IPS-NIHi11 (cell line): ENCODE measurements at regions not wholly inside any gene's neighbourhood (a gene's known extent, or its start where the extent isn't known, plus 50 kb on each side); places are given as distances from the start of the nearest gene placed in this dataset.

Source experiments
- DNase-seq: peaks from one replicate; pipeline ENCODE4 v3.0.0; 2012; ENCODE audit warnings: mixed read lengths, low spot score

DNA sequence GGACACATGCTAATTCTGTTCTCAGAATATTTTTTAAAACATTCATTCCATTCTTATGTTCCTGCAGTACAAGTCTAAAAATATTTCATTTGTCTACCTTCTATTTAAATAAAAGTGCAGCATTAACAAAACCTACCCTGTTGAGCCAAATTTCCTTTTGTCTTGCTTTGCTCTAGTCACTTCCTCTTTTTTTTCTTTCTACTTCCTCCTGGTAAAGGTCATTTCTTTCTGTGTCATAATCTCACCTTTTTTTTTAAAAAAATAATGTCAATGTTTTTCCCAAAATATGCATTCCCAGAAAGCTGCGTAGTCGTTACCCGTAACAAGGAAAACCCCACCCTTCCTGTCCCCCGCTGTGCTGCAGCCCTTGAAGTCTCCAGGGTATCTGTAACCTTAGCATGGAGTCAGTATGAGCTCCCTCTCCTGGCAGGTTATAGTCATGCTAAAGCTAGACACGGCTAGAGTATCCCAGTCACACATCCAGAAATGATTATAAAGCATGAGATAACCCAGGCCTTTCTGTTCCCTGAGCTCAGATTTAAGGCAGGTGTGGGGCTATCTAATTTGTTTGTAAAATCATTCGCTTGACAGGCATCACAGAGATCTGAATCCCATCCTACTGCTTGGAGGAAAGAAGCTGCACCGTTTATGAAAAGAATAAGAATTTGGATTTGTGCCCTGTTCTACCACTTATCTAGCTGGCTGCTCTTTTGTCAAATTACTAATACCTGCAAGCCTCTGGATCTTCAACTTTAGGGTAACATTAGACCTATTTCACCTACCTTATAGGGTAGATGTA, 51.1 kb upstream of the EED start:
- peak; percentile 84 for DNase-seq

DNA sequence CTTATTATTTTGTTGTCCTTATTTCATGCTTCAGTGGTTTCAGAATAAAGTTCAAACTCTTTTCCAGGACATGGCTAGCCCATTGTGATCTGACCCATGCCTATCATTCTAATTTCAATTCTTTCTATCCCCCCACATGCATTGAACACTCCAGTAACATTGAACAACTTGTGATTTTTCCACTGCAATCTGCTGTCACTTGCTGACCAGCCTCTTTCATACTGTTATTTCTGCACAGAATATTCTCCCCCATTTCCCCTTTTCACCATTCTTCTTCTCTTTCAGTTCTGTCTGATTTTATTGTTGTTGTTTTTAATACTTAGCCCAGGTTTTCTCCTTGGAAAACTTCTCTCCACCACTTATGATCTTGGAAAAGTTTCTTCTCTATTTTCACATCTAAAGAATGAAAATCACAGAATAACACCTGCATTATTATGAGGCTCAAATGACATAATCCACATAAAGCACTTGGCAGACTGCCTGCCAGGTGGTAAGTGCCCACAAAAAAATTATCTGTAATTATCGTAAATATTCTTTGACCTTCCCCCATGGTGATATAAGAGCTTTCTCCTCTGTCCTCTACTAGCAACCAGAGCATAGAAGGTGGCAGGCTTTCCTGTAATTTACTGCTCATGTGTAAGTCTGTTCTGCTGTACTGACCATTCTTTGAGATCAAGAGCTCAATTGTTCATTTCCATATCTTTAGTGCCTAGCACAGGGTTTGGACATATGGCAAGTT, 51.9 kb upstream of the EED start:
- no peak for DNase-seq

DNA sequence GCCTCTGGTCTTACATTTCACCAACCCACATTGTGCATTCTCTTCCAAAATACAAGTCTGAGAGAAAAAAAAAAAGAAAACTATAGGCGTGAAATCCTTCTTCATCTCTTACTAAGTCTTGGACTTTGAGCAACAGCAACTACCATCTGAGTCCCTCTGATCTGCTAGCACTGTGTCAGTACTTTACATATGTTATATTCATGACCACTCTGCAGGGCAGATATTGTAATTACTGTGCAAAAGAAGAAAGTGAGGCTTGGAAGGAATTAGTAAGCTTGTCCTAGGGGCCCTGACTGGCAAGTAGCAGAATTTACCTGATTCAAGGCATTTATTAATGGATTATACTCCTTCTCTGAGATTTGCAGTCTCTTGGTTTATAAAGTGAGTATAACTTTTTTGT, 52.7 kb upstream of the EED start:
- DNase-seq = no peak

DNA sequence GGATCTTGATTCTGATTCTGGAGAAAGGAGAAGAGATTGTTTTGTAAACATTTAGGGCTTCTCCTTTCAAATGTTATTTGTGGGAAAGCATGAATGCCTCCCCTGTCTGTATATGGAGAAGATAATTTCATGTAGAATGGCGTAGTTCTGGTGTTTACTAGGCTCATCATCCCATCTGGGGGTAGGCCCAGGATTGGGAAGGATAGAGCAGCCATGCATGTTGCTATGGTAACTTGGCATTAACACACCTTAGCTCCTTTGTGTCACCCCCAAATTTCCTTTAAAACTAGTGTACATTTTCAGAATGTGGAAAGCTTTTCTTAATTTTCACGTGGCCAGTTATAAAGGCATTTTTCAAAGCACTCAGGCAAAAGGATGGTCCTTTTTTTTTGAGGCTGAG, 57.5 kb upstream of the EED start:
- DNase-seq = no peak

DNA sequence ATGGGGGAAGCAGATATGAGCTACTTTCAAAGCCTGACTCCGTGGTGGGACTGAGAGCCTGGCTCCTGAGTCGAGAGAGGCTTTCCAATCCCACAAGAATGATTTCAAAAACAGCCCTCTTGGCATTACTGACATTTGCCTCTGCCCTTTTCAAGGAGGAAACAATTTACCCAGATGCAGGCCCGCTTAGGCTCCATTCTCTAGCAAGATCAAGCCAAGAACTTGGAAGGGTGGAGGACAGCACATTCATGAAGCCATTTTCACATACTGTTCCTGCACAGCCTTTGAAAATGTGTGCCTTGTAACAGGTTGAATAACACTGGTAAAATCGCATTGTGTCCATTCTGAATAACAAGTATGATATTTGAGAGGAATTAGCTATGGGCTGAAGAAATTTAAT, 58.2 kb upstream of the EED start:
- DNase-seq = no peak

DNA sequence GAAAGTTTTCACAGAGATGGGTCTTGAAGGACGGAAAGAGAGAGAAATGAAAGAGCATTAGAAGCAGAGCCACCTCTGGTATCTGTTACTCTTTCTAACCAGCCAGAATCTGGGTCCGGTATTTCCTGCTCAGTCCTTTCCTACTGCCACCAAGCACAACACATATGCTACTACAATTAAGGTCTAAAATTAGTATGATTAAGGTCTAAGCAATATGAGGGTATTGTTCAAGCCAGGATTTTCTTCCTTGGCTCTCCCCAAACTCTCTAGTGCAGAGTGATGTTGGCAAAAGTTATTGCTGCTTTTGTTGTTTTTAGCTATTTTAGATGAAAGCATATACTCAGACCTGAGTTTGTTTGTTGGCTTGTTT, 59.2 kb upstream of the EED start:
- no peak for DNase-seq

DNA sequence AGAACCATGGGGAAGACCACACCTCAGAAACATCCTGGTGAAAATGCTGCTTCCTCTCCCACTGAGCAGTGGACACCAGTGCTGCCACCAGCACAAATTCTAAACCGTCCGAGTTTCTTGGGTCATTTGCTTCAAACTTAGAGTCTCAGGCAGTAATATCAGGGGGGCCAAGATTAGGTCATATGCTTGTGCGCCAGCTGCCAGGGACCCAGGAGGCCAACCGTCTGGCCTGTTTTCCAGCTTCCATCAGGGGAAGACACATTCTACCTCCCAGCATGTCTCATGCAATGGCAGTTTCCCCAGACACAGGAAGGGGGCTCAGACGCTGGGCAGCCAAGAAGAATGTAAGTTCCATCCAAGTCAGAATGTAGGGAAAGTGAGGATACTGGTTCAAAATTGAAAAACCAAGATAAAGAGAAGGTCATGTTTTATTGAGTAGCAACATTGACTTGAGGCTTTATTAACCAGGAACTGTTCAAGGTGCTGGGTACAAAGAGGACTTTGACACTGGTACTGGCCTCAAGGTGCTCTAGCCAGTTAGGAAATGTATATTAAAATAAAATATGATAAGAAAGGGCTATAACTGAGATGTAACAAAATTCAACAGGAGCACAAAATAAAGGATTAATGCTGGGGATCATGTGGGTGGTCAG, 59.7 kb upstream of the EED start:
- no peak for DNase-seq

DNA sequence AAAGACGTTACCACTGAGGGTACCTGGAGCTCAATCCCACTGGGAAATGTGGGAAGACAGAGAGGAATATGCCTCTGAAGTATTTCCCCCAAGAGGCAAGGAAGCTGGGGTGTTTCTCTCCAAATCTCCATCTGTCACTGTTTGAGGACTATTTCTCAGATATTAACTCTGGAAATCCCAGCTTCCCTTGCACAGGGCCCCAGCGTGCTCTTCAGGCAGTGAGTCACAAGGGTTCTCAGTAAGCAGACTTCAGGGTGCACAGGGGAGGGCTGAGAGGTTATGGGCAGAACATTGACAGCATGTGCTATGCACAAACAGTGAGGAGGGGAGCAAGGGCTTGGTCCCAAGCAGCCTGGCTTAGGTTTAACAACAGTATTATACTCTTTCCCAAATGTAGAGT, 60.9 kb upstream of the EED start:
- no peak for DNase-seq

DNA sequence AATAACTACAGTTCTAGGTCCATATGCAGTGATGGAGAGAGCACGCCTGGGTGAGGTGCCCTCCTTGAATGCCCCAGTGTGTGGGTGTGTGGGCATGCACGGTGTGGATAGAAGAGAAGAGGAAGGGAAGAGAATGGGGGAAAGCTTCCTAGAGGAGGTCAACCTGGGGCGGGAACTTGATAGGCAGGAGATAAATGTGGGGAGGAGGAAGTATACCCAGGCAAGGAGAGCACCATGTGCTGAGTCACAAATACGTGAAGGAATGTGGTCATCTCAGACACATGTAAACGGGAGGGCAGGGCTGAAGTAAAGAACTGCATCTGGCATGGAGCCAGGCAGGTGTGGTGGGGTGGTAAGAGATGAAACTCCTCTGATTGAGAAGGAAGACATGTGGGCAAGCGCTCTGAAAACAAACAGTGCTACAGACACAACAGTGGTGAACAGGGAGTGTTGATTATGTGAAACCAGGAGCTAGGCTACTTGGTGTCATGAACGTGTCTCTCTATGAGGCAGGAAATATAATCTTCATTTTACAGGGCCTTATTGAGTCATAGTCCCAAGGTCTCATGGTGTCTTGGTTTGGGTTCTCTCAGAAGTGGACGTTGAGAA, 61.5 kb upstream of the EED start:
- DNase-seq = peak; percentile 29

DNA sequence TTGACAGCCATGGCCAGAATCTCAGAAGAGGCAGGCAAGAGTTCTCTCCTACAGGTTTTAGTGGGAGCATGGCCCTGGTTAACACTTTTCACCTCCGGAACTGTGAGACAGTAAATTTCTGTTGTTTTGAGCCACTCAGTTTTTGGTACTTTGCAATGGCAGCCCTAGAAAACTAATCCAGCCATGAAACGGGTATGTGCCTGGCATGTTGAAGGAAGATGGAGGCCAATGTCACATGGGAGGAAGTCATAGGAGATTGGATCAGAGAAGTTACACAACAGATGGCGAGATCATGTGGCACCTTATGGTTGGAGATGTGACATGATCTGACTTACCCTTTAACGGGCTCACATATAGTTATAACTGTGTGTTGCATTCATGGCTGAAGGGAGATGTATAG, 63.2 kb upstream of the EED start:
- no peak for DNase-seq

DNA sequence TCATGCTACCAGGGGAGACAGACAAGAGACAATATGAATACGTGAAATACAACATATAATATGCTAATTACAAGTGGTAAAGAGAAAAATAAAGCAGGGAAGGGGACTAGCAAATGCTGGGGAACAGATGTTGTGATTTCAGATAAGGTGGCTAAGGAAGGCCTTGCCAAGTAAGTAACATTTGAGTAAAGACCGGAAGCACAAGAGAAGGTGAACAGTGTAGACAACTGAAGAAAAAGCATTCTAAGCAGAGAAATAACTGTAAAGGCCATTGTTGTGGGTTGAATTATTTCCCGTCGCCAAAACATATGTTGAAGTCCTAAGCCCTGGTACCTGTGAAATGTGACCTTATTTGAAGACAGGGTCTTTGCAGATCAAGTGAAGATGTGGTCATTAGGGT, 63.7 kb upstream of the EED start:
- DNase-seq = no peak

DNA sequence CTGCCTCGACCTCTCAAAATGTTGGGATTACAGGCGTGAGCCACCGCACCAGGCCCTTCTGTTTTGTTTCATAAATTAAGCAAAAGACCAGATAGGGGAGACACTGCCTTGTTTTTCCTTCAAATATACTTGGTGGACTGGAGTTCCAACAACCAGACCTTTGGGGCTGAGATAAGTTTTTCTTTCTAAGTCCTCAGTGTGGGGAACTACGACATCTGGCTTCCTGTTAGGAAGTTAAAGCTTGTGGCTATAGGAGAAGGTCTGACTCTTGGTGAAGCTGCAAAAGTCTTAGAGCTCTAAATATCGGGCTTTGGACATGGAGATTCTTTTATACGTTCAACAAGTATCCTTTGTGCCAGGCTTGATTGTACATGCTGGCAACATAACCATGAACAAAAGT, 64.1 kb upstream of the EED start:
- DNase-seq = no peak

DNA sequence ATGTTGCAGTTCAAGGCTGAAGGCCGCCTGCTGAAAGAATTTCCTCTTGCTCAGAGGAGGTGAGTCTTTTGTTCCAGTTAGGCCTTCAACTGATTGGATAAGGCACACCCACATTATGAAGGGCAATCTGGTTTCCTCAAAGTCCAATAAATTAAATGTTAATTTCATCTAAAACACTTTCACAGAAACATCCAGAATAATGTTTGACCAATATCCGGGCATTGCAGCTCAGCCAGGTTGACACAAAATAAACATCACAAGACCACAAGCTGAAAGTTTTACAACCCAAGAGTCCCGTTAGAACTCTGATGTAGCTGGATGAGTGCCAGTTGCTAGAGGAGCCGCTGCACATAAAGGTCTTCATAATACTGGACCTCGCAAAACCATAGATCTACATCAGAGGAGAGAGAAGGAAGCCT, 64.9 kb upstream of the EED start:
- no peak for DNase-seq

DNA sequence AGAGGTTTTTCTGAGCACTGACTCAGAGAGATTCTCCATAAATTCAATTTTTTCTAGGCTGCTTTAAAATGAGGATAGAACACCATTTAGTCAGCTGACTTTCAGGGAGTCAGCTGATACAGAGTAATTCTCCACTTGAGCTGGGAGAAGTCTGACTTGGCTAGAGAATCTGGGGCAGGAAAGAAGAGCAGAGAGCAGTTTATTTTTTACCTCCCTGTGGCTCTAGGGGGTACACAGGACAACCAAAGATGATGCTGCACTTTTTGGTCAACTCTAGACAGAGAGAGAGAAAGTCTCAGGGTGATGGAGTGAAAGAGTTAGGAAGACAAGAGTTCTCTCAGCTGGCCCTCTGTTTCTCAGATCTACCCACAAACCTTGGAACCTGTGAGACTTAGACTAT, 67.3 kb upstream of the EED start:
- no peak for DNase-seq

DNA sequence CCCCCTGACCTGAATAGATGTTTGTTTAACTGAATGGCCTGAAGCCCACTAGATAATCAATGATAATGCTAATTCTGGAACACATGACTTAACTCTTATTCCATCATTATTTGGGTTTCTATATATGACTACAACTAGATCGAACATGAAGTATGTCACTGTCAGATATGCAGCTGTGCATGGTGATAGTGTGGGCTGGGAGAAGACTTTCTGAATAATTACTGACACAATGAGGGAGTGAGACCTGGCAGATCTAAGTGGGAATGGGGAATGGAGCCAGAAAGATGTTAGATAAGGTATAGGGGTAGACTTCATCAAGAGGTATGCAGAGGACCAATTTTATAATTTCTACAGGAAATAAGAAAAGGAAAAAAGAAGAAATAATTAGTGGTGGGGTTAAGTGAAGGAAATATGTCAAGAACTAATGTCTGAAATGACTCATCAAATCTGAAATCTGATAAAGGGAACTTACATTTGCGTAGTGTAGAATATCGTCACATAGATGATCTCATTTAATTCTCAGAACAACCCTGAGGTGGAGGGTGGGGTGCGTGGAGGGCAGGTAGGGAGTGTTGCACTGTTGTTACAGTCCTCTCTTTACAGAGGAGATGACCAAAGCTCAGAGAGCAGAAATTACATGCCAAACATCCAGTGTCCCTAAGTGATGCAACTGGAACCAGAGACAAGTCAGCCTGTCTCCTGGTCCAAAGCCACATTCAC, 68.2 kb upstream of the EED start:
- no peak for DNase-seq

DNA sequence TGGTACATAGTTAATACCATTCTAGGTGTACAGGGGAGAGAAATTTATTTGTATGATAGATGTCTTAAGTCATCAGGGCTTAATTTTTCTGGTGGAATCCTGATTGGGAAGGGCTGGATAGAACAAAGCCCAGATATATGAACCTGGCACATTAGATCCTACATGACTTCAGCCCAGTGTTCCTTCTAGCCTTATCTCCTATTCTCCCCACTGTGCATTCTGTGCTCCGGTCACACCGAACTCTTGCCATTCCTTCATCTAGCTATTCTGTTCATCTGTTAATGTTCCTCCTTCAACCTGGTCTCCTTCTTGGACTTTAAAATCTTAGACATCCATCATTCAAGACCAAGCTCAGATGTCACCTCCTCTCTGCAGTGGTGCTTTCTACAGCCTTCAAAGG, 68.9 kb upstream of the EED start:
- no peak for DNase-seq

DNA sequence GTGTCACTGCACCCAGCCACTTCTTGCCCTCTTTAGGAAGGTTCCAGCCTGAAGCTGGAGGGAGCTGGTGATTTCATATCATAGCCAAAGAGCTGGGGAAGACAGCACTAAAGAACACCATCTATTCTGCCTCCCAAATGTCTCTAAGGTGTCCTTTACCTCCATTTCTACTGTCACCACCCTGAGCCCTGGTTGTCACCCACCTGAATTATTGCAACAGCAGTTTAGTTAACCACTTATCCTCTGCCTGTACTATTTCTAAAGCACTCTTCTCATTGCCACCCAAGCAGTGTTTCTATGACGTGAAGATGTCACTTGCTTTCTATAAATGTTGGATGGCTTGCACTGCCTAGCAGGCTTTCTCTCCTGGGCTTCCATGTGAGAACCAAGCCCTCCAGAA, 69.4 kb upstream of the EED start:
- DNase-seq = no peak

DNA sequence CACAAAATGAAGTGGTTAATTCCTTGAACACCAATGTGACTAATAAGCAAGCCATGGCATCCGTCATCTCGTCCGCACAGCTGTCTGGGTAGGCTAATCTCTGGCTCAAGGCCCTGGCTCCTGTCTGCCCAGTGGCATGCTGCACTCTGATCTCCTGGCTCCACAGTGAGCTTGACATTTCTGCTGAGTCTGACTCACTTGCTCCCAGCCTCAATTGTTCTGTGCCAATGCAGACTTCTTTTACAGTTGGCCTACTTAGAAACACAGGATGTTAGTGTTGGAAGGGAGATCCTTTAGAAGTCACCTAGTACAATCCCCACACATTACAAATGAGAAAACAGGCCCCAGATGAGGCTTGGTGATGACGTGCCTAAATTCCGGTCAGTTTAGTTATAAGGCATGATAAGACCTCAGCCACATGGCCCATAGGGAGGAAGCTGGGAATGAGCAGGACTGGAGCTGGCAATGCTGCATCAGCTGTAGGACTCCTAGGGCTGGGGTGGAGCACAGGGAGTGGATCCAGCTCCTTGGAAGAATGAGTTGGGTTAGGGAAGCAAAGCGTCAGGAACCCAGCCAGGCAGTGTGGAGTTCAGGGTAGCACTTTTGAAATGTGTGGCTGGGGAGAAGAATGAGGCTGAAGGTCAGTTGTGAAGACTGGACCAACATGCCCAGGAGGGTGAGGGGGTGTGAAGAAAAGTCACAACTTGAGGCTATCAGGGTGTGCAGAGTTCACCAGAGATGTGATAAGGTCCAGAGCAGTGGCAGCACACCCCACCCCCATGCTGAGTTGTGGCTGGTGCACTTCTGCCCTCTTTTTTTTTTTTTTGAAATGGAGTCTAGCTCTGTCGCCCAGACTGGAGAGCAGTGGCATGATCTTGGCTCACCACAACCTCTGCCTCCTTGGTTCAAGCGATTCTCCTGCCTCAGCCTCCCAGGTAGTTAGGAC, 70.2 kb upstream of the EED start:
- DNase-seq = no peak

DNA sequence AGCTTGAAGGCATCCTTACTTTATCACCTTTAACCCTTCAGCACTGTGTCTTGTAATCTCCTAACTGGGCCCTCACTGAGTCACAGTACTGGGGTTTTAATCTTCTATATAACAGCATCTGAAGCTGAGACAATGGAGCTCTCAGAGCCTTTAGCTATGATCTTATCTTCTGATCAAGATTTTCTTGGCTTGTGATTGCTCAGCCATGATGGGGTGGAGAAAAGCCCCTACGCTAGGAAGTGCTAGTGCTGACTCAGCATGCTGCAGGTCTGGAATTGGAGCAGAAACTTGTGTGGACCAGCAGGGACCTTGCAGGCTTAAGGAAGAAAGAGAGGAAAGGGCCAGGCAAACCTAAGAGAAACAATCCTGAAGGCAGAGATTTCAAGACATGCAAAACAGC, 71.7 kb upstream of the EED start:
- DNase-seq = no peak

DNA sequence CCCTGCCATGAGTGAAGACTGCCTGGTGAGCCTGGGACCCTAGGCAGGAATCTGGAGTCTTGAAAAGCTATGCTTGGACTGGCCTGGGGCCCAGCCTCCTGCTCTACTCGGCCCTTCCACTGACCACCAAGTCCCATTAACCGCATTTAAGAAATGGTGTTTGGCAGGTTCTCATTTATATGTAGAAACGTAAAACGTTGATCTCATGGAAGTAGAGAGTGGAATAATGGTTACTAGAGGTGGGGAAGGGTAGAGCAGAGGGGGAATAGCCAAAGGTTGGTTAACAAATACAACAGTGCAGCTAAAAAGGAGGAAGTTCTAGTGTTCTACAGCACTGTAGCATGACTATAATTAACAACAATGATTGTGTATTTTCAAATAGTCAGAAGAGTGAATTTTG, 72.9 kb upstream of the EED start:
- no peak for DNase-seq

DNA sequence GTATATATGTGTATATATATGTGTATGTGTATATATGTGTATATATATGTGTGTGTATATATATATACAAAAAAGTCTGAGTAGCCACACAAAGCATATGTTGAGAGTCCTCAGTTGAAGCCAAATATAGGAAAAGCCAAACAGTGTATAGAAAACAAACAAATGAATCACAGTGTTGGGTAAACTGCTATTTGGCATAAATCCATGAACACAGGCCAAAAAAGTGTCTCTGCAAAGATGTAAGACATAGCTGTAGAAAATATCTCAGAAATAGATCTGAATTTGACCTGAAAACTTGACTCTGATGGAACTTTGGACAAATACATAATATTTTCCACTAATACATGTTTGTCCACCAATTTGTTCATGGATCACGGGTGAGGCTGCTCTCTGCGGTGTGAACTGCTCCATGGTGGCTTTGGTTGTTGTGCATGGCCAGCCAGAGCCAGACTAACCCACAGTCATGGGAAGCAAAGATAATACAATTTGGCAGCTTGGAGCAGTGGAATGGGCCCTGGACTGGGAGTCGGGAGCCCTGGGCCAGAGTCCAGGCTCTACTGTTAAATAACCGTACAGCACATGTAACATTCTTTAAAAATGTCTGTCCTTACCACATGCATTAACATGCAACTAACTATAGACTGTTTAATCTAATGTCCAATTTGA, 76.9 kb upstream of the EED start:
- DNase-seq = no peak
